Lower leg skin (tissue), 3 donors: ENCODE measurements at regions not wholly inside any gene's neighbourhood (a gene's known extent, or its start where the extent isn't known, plus 50 kb on each side); places are given as distances from the start of the nearest gene placed in this dataset.

ENCODE experiments used
- POLR2A ChIP-seq, 2 donors: fragments of 450-650 bp; IDR thresholded peaks; one replicate each; pipeline ENCODE4 v1.6.1; 2016 to 2017; ENCODE audit warnings: antibody characterized with exemption in 2 of 2, mild to moderate bottlenecking in 1 of 2, moderate library complexity in 1 of 2
- TF ChIP-seq, protein P1 (sequence below), 3 donors: fragments of 450-650 bp; IDR thresholded peaks; one replicate each; pipeline ENCODE4 v1.5.1; 2016; ENCODE audit warnings: antibody characterized with exemption in 3 of 3, mild to moderate bottlenecking in 3 of 3, moderate library complexity in 2 of 3

DNA sequence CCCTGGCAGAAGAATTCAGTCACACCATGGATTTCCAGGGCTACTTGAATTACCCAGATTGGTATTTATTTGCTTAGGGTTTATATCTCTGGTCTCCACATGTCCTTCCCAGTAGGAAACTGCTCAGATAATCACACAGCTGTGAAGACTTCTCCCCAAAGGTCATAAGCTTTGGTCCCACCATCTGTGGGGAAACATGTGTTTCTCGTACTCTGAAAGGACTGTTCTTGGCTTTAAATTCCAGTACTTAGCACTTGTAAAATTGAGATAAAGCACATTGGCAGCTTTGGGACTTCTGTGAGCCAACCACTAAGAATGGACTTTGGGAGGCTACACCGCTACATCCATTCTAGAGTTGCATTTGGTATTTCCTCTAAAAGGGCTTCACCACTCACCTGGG is 205.3 kb upstream of the FOXA2 start:
- TF ChIP-seq, protein P1, sequence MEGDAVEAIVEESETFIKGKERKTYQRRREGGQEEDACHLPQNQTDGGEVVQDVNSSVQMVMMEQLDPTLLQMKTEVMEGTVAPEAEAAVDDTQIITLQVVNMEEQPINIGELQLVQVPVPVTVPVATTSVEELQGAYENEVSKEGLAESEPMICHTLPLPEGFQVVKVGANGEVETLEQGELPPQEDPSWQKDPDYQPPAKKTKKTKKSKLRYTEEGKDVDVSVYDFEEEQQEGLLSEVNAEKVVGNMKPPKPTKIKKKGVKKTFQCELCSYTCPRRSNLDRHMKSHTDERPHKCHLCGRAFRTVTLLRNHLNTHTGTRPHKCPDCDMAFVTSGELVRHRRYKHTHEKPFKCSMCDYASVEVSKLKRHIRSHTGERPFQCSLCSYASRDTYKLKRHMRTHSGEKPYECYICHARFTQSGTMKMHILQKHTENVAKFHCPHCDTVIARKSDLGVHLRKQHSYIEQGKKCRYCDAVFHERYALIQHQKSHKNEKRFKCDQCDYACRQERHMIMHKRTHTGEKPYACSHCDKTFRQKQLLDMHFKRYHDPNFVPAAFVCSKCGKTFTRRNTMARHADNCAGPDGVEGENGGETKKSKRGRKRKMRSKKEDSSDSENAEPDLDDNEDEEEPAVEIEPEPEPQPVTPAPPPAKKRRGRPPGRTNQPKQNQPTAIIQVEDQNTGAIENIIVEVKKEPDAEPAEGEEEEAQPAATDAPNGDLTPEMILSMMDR (IDR thresholded peaks at IDR 0.05), result no peak
- no peak for TF ChIP-seq POLR2A (IDR thresholded peaks at IDR 0.05)
